ENCODE measurements at regions not wholly inside any gene's neighbourhood (a gene's known extent, or its start where the extent isn't known, plus 50 kb on each side); places are given as distances from the start of the nearest gene placed in this dataset.
A peak's percentile ranks its signal among the peaks of the same experiment; 100 is the strongest.

DNA sequence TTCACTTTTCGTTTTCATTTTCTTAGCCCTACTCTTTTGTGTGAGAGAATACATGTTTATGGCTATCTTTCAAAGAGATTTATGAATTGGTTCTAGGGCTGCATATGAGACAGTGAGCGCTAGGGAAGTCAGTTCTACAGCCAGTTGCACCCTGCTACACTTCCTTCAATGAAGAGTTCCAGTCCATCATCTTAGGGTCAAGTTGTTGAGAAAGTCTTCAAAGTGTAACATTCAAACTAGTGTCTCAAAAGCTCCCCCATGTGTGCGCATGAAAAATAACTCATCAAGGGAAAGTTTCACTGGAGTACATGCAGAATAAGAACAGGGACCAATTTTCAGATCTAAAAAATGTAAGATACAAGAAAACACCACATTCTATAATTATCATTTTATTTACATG is 317.2 kb downstream of the DEPDC1B start:
- no peak overlapping the region for H3K18ac ChIP-seq (ENCODE audit: low read depth, low read length)
- no peak overlapping the region for H3K27ac ChIP-seq (ENCODE audit: insufficient read depth, low read length)
- H3K4me2 ChIP-seq (ENCODE audit: low read depth, low read length): no peak overlapping the region
- no peak overlapping the region for H2AK9ac ChIP-seq (replicated peaks; ENCODE audit: low read depth, low read length, poor library complexity)
- H4K8ac ChIP-seq (ENCODE audit: low read depth in 2 of 2, low read length in 2 of 2): no peak overlapping the region
- BruUV-seq (replicated peaks): no TSS peak
- no peaks in the 10 kb centered on the region for H3K79me1 ChIP-seq (ENCODE audit: low read depth in 1 of 2, low read length in 2 of 2)
- TF ChIP-seq BHLHE40 (IDR thresholded peaks at IDR 0.05; ENCODE audit: low read depth, low read length) (no peak), FOS (IDR thresholded peaks at IDR 0.05; ENCODE audit: low read depth, low read length) (no peak)
- TF ChIP-seq, protein P1, sequence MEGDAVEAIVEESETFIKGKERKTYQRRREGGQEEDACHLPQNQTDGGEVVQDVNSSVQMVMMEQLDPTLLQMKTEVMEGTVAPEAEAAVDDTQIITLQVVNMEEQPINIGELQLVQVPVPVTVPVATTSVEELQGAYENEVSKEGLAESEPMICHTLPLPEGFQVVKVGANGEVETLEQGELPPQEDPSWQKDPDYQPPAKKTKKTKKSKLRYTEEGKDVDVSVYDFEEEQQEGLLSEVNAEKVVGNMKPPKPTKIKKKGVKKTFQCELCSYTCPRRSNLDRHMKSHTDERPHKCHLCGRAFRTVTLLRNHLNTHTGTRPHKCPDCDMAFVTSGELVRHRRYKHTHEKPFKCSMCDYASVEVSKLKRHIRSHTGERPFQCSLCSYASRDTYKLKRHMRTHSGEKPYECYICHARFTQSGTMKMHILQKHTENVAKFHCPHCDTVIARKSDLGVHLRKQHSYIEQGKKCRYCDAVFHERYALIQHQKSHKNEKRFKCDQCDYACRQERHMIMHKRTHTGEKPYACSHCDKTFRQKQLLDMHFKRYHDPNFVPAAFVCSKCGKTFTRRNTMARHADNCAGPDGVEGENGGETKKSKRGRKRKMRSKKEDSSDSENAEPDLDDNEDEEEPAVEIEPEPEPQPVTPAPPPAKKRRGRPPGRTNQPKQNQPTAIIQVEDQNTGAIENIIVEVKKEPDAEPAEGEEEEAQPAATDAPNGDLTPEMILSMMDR (conservative IDR thresholded peaks at IDR 0.05; ENCODE audit: low read depth, low read length): peak; percentile 23; the same call in 1 of the 2 replicates
- H3K4me1 ChIP-seq (ENCODE audit: control insufficient read depth, insufficient read depth, low read length): no peaks in the 10 kb centered on the region
- H3K9me3 ChIP-seq (ENCODE audit: control insufficient read depth, insufficient read depth, low read length): no peaks in the 10 kb centered on the region
- no peaks in the 10 kb centered on the region for H4K20me1 ChIP-seq (ENCODE audit: insufficient read depth, low read length)
- ChIA-PET CTCF (interaction anchor here (1.5 kb wide), 1 partner anchor 10 kb away, joined by 4 read pairs; no protein-coding TSS in a partner anchor), POLR2A (ENCODE audit: unreplicated experiment) (no interaction called here)
- no peak overlapping the region for H3K23ac ChIP-seq (ENCODE audit: low read depth, low read length)
- H2AK5ac ChIP-seq (ENCODE audit: low read depth, low read length): no peak overlapping the region
- WGBS, 2 experiments (ENCODE audit: extremely low coverage in 2 of 2, insufficient read length in 1 of 2): no CpG with 5 or more reads among the region's 3 CpGs
- in situ Hi-C loops (cut with MboI; ENCODE audit: low sequenced_read_pairs) (loop anchor here (25.0 kb wide), 1 partner anchor 570 kb away; no protein-coding TSS in a partner anchor), dilution Hi-C loops (cut with HindIII; ENCODE audit: low sequenced_read_pairs, unreplicated experiment) (no loop called here), intact Hi-C loops (cut with micrococcal nuclease) (loop anchor here (1.0 kb wide), 1 partner anchor 572 kb away; no protein-coding TSS in a partner anchor)
- peak; percentile 20 for DNase-seq
- no peak overlapping the region for H2BK120ac ChIP-seq (ENCODE audit: low read depth, low read length)
- no peaks in the 10 kb centered on the region for H3K36me3 ChIP-seq (ENCODE audit: control insufficient read depth, insufficient read depth, low read length)
- H2BK5ac ChIP-seq (ENCODE audit: low read depth, low read length, poor library complexity, severe bottlenecking): no peak overlapping the region
- no peaks in the 10 kb centered on the region for H3K27me3 ChIP-seq (ENCODE audit: control insufficient read depth, insufficient read depth, low read length)
- no peak overlapping the region for H4K5ac ChIP-seq (ENCODE audit: low read depth, low read length)
- ATAC-seq (ENCODE audit: low read depth): no peak
- no peak overlapping the region for H2BK20ac ChIP-seq (ENCODE audit: low read depth, low read length)
- no peak overlapping the region for H4K91ac ChIP-seq (ENCODE audit: insufficient read depth, low read depth, low read length)
- H2AFZ ChIP-seq (replicated peaks; ENCODE audit: low read length, poor library complexity): no peak overlapping the region
- H3K9me1 ChIP-seq (ENCODE audit: insufficient read depth, low read length): no peaks in the 10 kb centered on the region
- H3K4ac ChIP-seq (ENCODE audit: low read depth, low read length): no peak overlapping the region
- H3K56ac ChIP-seq (ENCODE audit: extremely low read depth, insufficient read depth, low read length): no peak overlapping the region
- no peak overlapping the region for H2BK15ac ChIP-seq (ENCODE audit: low read depth, low read length)
- no peak overlapping the region for H3K4me3 ChIP-seq (ENCODE audit: insufficient read depth, low read depth, low read length)
- no peak overlapping the region for H3K14ac ChIP-seq (replicated peaks; ENCODE audit: low read depth, low read length)
- no peak overlapping the region for H3K9ac ChIP-seq (ENCODE audit: low read depth, low read length)
